Endothelial cell of umbilical vein (primary cell): ENCODE measurements at regions not wholly inside any gene's neighbourhood (a gene's known extent, or its start where the extent isn't known, plus 50 kb on each side); places are given as distances from the start of the nearest gene placed in this dataset.
A peak's percentile ranks its signal among the peaks of the same experiment; 100 is the strongest.

Experiments
- BruUV-seq: library from RNA; stranded (reverse); fragments of 400-500 nt; replicated peaks from 2 replicates; lab custom pipeline; 2021; lab: Mats Ljungman, UMichigan
- CTCF ChIA-PET: fragments of 300-600, 350-600 bp; sonication (Branson Sonifier 250); formaldehyde crosslinking; loops from one replicate; lab custom pipeline; 2021; ENCODE audit warnings: antibody characterized with exemption, inconsistent platforms; lab: Charles Lee
- POLR2A ChIA-PET: fragments of 300-600, 350-600 bp; sonication (Branson Sonifier 250); formaldehyde crosslinking; loops from one replicate; lab custom pipeline; 2021; ENCODE audit warnings: antibody characterized with exemption, inconsistent platforms; lab: Charles Lee
- DNase-seq: peaks from one replicate; pipeline ENCODE4 v3.0.0-alpha.2; 2011; ENCODE audit warnings: low read depth, low spot score
- FAIRE-seq: peaks from 2 replicates; lab custom pipeline; 2011; peaks lifted over from hg19 to GRCh38; lab: Jason Lieb, UNC
- H2AFZ ChIP-seq: 2 replicates; pipeline ENCODE4 v1.6.0; 2012; ENCODE audit warnings: low read depth, low read length, control low read depth, inconsistent platforms
- H3K27ac ChIP-seq: 2 replicates; pipeline ENCODE4 v1.5.1; 2011; ENCODE audit warnings: low read depth, mild to moderate bottlenecking, control low read depth, low read length, moderate library complexity; ENCODE audit not compliant: insufficient read depth
- H3K27me3 ChIP-seq, 2 experiments: 2 replicates each; pipeline versions ENCODE4 v1.6.0 to v1.6.1; 2011; ENCODE audit warnings: low read length in 2 of 2, mixed read lengths in 1 of 2; ENCODE audit not compliant: control insufficient read depth in 2 of 2, insufficient read depth in 2 of 2
- H3K36me3 ChIP-seq, 2 experiments: 2 replicates in 1 of 2; 3 replicates in 1 of 2; pipeline ENCODE4 v1.5.1; 2011; ENCODE audit warnings: low read length in 2 of 2, mild to moderate bottlenecking in 1 of 2, moderate library complexity in 1 of 2; ENCODE audit not compliant: control insufficient read depth in 2 of 2, insufficient read depth in 2 of 2; ENCODE audit errors: extremely low read depth in 1 of 2
- H3K4me1 ChIP-seq: 3 replicates; pipeline ENCODE4 v1.5.1; 2011; ENCODE audit warnings: mild to moderate bottlenecking, low read length; ENCODE audit not compliant: control insufficient read depth, insufficient read depth; ENCODE audit errors: extremely low read depth
- H3K4me2 ChIP-seq: 2 replicates; pipeline ENCODE4 v1.6.1; 2011; ENCODE audit warnings: low read length, control low read depth, mixed read lengths; ENCODE audit not compliant: insufficient read depth
- H3K4me3 ChIP-seq, 3 experiments: fragments of 200-600 bp in 1 of 3; sonication (generic), shearing (Covaris generic) in 1 of 3; replicated peaks in 1 of 3; 2 replicates each; pipeline ENCODE4 v1.5.1; 2011 to 2016; ENCODE audit warnings: control low read depth in 3 of 3, low read length in 3 of 3, mild to moderate bottlenecking in 2 of 3, inconsistent platforms in 1 of 3, low read depth in 1 of 3, moderate library complexity in 1 of 3; ENCODE audit not compliant: insufficient read depth in 1 of 3
- H3K79me2 ChIP-seq: 2 replicates; pipeline ENCODE4 v1.6.0; 2012; ENCODE audit warnings: low read length, inconsistent platforms; ENCODE audit not compliant: control insufficient read depth, insufficient read depth
- H3K9ac ChIP-seq: replicated peaks from 2 replicates; pipeline ENCODE3; 2011; ENCODE audit warnings: low read length, control low read depth; ENCODE audit not compliant: insufficient read depth; ENCODE audit errors: extremely low read depth
- H3K9me1 ChIP-seq: replicated peaks from 3 replicates; pipeline ENCODE4 v1.6.0; 2011; ENCODE audit warnings: mild to moderate bottlenecking, low read length; ENCODE audit not compliant: control insufficient read depth, insufficient read depth; ENCODE audit errors: extremely low read depth
- H3K9me3 ChIP-seq: replicated peaks from 2 replicates; pipeline ENCODE4 v1.5.1; 2012; ENCODE audit warnings: low read length, inconsistent platforms; ENCODE audit not compliant: control insufficient read depth, insufficient read depth
- H4K20me1 ChIP-seq: replicated peaks from 2 replicates; pipeline ENCODE3; 2011; ENCODE audit warnings: mild to moderate bottlenecking, low read length; ENCODE audit not compliant: control insufficient read depth, insufficient read depth; ENCODE audit errors: extremely low read depth
- EZH2 ChIP-seq: IDR thresholded peaks from 2 replicates; pipeline ENCODE4 v1.6.1; 2012; ENCODE audit warnings: borderline replicate concordance, low read depth, mild to moderate bottlenecking, moderate library complexity, low read length, inconsistent platforms; ENCODE audit not compliant: severe bottlenecking
- FOS ChIP-seq: IDR thresholded peaks from 2 replicates; pipeline ENCODE4 v1.6.1; 2011; ENCODE audit warnings: mild to moderate bottlenecking, low read length, moderate library complexity, borderline replicate concordance; ENCODE audit not compliant: insufficient read depth
- GATA2 ChIP-seq: IDR thresholded peaks from 2 replicates; pipeline ENCODE4 v1.7.0; 2011; ENCODE audit warnings: low read depth, mild to moderate bottlenecking, moderate library complexity, mixed read lengths, low read length; ENCODE audit not compliant: insufficient read length, insufficient read depth
- POLR2A ChIP-seq: IDR thresholded peaks from 2 replicates; pipeline ENCODE4 v1.6.1; 2012; ENCODE audit warnings: low read depth, mild to moderate bottlenecking, control low read depth, low read length
- POLR2AphosphoS5 ChIP-seq: IDR thresholded peaks from 2 replicates; pipeline ENCODE4 v1.6.1; 2012; ENCODE audit warnings: low read depth, mild to moderate bottlenecking, control low read depth, low read length, moderate library complexity; ENCODE audit not compliant: insufficient read depth
- dilution Hi-C: fragments of 300-500 bp; cut with MboI; formaldehyde crosslinking; loops from one replicate; pipeline ENCODE4 v1.15.0; 2019; ENCODE audit warnings: low sequenced_read_pairs; ENCODE audit not compliant: extremely low pct_ligation_motif_present
- intact Hi-C: fragments of 100-400 bp; cut with micrococcal nuclease; formaldehyde crosslinking; loops from one replicate; pipeline ENCODE4 v1.10.0; 2022
- TF ChIP-seq, protein P1 (sequence below): IDR thresholded peaks from 2 replicates; pipeline ENCODE4 v1.6.1; 2011; ENCODE audit not compliant: insufficient read depth, insufficient read length
- TF ChIP-seq, protein P2 (sequence below), 2 donors: IDR thresholded peaks; 1 replicate in 1 of 2; 2 replicates in 1 of 2; pipeline ENCODE4 v1.5.1; 2011; ENCODE audit warnings: low read length in 2 of 2, mild to moderate bottlenecking in 2 of 2, moderate library complexity in 2 of 2, control low read depth in 1 of 2, inconsistent platforms in 1 of 2, low read depth in 1 of 2; ENCODE audit not compliant: insufficient read depth in 1 of 2; ENCODE audit errors: extremely low read depth in 1 of 2

DNA sequence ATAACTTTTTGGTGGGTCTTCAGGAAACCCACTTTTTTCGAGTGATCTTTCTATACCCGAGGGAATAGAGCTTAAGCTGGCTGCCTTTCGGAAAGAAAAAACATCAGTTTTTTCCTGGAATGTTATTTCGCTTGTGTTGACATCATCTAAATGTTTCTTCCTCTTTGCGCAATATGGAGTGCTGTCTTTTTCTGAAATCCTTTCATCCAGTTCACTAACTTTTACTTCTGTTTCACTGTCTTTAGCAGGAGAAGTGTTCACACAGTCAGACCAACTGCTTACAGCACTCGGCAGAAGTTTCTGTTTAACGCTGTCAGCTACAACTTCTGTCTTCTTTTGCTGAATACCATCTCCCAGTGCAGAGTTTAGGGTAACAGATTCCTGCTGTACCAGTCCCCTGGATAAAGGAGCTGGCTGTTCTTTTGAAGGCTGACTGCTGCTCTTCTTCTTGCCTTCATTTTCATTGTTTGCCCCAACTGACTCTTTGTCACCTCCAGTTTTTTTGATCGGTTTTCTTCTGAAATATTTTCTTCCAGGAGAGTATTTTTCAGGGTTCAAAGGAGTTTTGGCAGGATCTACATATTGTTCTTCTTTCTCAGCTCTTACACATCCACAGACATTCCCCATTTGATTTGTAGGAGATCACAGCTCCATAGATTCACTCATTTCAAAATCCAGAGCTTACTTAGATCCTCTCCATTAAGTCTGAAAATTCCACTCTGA lies 50.0 kb upstream of the DST start:
- BruUV-seq = no TSS peak

More for the DNA sequence above, 50.0 kb upstream of the DST start:
- H3K36me3 ChIP-seq = no peaks in the 10 kb centered on the region
- no peak for TF ChIP-seq POLR2A
- TF ChIP-seq, protein P1, sequence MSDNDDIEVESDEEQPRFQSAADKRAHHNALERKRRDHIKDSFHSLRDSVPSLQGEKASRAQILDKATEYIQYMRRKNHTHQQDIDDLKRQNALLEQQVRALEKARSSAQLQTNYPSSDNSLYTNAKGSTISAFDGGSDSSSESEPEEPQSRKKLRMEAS = no peak
- TF ChIP-seq EZH2 = no peak
- TF ChIP-seq, protein P2, sequence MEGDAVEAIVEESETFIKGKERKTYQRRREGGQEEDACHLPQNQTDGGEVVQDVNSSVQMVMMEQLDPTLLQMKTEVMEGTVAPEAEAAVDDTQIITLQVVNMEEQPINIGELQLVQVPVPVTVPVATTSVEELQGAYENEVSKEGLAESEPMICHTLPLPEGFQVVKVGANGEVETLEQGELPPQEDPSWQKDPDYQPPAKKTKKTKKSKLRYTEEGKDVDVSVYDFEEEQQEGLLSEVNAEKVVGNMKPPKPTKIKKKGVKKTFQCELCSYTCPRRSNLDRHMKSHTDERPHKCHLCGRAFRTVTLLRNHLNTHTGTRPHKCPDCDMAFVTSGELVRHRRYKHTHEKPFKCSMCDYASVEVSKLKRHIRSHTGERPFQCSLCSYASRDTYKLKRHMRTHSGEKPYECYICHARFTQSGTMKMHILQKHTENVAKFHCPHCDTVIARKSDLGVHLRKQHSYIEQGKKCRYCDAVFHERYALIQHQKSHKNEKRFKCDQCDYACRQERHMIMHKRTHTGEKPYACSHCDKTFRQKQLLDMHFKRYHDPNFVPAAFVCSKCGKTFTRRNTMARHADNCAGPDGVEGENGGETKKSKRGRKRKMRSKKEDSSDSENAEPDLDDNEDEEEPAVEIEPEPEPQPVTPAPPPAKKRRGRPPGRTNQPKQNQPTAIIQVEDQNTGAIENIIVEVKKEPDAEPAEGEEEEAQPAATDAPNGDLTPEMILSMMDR (IDR thresholded peaks at IDR 0.05; ENCODE audit: extremely low read depth in 1 of 2, insufficient read depth in 1 of 2, low read depth in 1 of 2, low read length in 2 of 2) = no peak
- no peak for TF ChIP-seq FOS
- TF ChIP-seq GATA2 = no peak
- TF ChIP-seq POLR2AphosphoS5 = no peak
- dilution Hi-C loops (no loop called here), intact Hi-C loops (loop anchor here (5.0 kb wide), 1 partner anchor 40 kb away; no protein-coding TSS in a partner anchor)
- H3K27ac ChIP-seq = peak overlapping the region; percentile 44
- no peak for DNase-seq
- no peak for FAIRE-seq
- H3K79me2 ChIP-seq = no peaks in the 10 kb centered on the region
- no peaks in the 10 kb centered on the region for H3K9me1 ChIP-seq
- H3K4me2 ChIP-seq = no peak overlapping the region
- H3K9ac ChIP-seq = no peak overlapping the region
- no peaks in the 10 kb centered on the region for H3K9me3 ChIP-seq
- CTCF ChIA-PET = interaction anchor here (0.8 to 2.4 kb wide), 10 partner anchors 10 to 151 kb away, joined by 3 to 13 read pairs (median 4); no protein-coding TSS in a partner anchor
- no peaks in the 10 kb centered on the region for H3K27me3 ChIP-seq
- H2AFZ ChIP-seq = no peak overlapping the region
- peaks cover 52% of the 10 kb centered on the region for H3K4me1 ChIP-seq
- no peaks in the 10 kb centered on the region for H4K20me1 ChIP-seq
- POLR2A ChIA-PET = interaction anchor here (0.5 kb wide), 1 partner anchor 470 kb away, joined by 4 read pairs; no protein-coding TSS in a partner anchor
- H3K4me3 ChIP-seq = no peak overlapping the region
